ENCODE measurements at regions not wholly inside any gene's neighbourhood (a gene's known extent, or its start where the extent isn't known, plus 50 kb on each side); places are given as distances from the start of the nearest gene placed in this dataset.
"Not testable (repeated sequence)": the region's sequence is repeated elsewhere in the genome, so short reads cannot be mapped to it uniquely, and the experiment has no call there.

GRCh38 chr1:5632814-5633213 is 359.4 kb downstream of the NPHP4 start:
- no peak for DNase-seq

- no peak for DNase-seq
These were observed 360.0 kb downstream of the NPHP4 start for GRCh38 chr1:5632224-5632623.

GRCh38 chr1:5628416-5628815 is 363.8 kb downstream of the NPHP4 start:
- DNase-seq, result no peak

- DNase-seq, result no peak
These were observed 368.8 kb downstream of the NPHP4 start for GRCh38 chr1:5623399-5623798.

GRCh38 chr1:5622412-5622811 is 369.8 kb downstream of the NPHP4 start:
- DNase-seq, result no peak

GRCh38 chr1:5621692-5622091 is 370.5 kb downstream of the NPHP4 start:
- no peak for DNase-seq

- no peak for DNase-seq
These were observed 371.2 kb downstream of the NPHP4 start for GRCh38 chr1:5620997-5621396.

GRCh38 chr1:5620418-5620817 is 371.8 kb downstream of the NPHP4 start:
- no peak for DNase-seq

- no peak for DNase-seq
These were observed 372.8 kb downstream of the NPHP4 start for GRCh38 chr1:5619469-5619868.

- DNase-seq, result no peak
These were observed 374.7 kb downstream of the NPHP4 start for GRCh38 chr1:5617546-5617945.

- DNase-seq, result no peak
These were observed 375.1 kb downstream of the NPHP4 start for GRCh38 chr1:5617179-5617520.

- no peak for DNase-seq
These were observed 375.7 kb downstream of the NPHP4 start for GRCh38 chr1:5616366-5617178.

GRCh38 chr1:5615076-5615475 is 377.1 kb downstream of the NPHP4 start:
- DNase-seq, result no peak

- no peak for DNase-seq
These were observed 378.3 kb downstream of the NPHP4 start for GRCh38 chr1:5613900-5614299.

GRCh38 chr1:5611851-5612250 is 380.4 kb downstream of the NPHP4 start:
- DNase-seq, result no peak

- no peak for DNase-seq
These were observed 380.8 kb downstream of the NPHP4 start for GRCh38 chr1:5611431-5611830.

- no peak for DNase-seq
These were observed 381.8 kb downstream of the NPHP4 start for GRCh38 chr1:5610432-5610831.

- DNase-seq, result no peak
These were observed 388.7 kb downstream of the NPHP4 start for GRCh38 chr1:5603353-5604104.

GRCh38 chr1:5602718-5603117 is 389.5 kb downstream of the NPHP4 start:
- DNase-seq, result not testable (repeated sequence)

GRCh38 chr1:5601516-5601915 is 390.7 kb downstream of the NPHP4 start:
- no peak for DNase-seq

GRCh38 chr1:5599541-5599940 is 392.7 kb downstream of the NPHP4 start:
- no peak for DNase-seq

GRCh38 chr1:5598824-5599395 is 393.3 kb downstream of the NPHP4 start:
- DNase-seq, result no peak

- no peak for DNase-seq
These were observed 394.0 kb downstream of the NPHP4 start for GRCh38 chr1:5597991-5598823.

All from occipital lobe (tissue), 1 donor.